H54 (cell line): ENCODE measurements at regions not wholly inside any gene's neighbourhood (a gene's known extent, or its start where the extent isn't known, plus 50 kb on each side); places are given as distances from the start of the nearest gene placed in this dataset.

Source experiments
- DNase-seq: peaks from one replicate; pipeline ENCODE4 v3.0.0; 2011; ENCODE audit warnings: low spot score, mixed read lengths; ENCODE audit not compliant: insufficient read length
- FAIRE-seq: peaks from 3 replicates; lab custom pipeline; 2011; peaks lifted over from hg19 to GRCh38; lab: Jason Lieb, UNC
- POLR2A ChIP-seq: IDR thresholded peaks from 2 replicates; pipeline ENCODE4 v1.6.1; 2011; ENCODE audit warnings: low read depth, mild to moderate bottlenecking, low read length

DNA sequence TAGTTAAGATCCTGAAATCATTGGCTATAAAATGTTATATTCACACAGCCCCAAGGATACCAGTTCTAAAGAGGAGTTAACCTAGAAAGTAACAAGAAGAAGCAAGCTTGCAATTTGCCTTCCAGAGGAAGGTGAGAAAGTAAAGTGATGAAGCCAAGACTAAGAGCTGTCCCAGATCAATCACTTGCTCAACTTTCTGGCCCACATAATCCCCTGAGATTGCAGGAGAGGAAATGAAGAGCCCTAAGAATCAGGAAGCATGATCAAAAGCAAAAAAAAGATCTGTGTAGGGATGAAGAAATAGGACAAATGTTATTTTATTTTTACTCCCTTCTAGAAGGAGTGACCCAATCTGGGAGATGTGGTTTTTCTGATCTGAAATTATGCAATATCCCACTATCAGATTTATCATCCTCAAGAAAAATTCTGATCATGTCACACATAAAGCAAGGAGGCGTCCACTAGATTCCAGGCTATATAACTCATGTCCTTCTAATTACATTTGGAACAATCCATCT, 180.3 kb upstream of the GUCY1A2 start:
- no peak for DNase-seq
- no peak for FAIRE-seq

DNA sequence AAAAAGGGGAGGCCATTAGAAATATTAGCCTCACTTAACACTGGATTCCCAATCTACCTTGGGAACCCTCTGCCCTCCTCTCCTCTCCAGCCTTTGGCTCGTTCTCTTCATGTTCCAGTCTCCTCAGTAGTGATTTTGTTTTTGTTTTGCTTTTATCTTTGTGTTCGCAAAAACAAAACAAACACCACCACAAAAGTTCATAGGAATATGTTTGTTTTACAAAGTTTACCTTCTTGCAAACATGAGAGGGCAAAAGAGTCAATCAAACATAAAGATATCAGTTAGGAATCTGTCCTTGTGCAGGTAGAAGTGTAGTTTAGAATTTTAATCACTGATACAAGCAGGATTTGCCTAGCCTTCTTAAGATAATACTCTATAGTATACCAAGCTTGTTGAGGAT, 179.7 kb upstream of the GUCY1A2 start:
- DNase-seq: no peak
- TF ChIP-seq POLR2A: no peak
- no peak for FAIRE-seq

More for the DNA sequence above, 180.3 kb upstream of the GUCY1A2 start:
- TF ChIP-seq POLR2A: no peak

DNA sequence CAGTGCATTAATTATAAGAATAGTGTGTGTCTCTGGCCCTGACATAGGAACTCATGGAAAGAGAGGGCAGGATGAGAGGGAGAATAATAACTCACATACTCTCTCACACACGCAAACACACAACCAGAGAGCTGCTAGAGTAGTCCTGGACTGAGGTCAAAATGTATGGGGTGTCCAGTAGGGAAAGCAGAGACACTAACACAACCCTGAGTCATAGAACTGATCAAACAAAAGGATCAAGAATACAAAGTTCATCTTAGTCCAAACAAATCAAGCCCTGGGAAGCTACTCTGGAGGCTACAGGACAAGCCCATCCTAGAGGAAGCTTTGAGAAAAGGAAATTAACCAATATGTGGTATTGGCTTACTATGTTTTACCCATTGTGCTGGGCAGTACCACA, 178.5 kb upstream of the GUCY1A2 start:
- no peak for TF ChIP-seq POLR2A
- DNase-seq (no peak), FAIRE-seq (no peak)

DNA sequence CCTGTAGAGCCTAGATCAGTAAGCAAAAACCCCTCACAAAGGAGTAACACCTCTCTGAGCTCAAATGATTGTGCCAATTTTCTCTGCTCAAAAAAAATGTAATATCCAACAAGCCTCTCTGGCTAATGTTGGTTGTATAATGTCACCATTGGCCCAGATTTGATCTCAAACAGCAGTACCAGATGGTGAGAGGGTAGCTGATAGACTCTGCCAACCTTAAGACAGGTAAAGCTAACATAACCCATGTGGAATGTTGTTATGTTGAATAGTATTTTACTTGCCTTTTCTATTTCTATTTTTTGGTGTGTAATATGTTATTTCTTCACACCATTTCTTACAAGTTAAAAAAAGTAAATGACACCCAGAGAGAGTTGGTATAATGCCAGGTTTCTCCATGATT, 166.7 kb upstream of the GUCY1A2 start:
- DNase-seq: no peak
- no peak for FAIRE-seq
- TF ChIP-seq POLR2A: no peak

DNA sequence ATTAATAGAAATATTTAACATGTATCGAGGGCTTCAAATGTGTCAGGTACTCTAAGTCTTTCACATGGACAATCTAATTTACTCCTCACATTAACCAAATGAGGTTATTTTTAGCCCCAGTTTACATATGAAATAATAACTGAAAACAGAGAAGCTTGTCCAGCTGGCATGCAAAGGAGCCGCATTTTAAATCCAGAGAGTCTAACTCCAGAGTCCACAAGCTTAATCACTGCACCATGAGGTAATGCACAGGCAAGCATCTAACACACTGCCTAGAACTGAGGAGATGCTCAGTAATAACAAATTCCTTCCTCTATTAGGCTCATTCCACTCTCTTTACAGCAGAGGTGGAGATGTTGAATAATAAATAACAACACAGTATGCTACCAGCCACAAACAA, 165.7 kb upstream of the GUCY1A2 start:
- DNase-seq (no peak), FAIRE-seq (no peak)
- no peak for TF ChIP-seq POLR2A

DNA sequence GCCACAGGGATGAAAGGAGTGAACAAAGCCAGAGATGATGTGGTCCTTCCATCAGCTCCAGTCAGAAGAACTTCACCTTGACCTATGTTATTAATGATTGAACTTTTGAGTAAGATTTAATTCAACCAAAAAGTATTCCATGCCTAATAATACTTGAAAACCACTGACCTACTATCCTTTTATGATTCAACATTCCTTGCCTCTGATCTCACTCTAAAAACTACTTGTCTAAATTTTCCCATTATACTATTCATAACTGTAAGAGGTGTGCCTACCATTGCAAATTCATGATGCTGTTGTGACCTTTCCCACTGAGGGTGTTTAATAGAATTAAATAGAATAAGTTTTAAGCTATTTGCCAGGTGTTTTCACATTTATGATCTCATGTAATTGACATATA, 164.7 kb upstream of the GUCY1A2 start:
- DNase-seq (no peak), FAIRE-seq (no peak)
- no peak for TF ChIP-seq POLR2A

DNA sequence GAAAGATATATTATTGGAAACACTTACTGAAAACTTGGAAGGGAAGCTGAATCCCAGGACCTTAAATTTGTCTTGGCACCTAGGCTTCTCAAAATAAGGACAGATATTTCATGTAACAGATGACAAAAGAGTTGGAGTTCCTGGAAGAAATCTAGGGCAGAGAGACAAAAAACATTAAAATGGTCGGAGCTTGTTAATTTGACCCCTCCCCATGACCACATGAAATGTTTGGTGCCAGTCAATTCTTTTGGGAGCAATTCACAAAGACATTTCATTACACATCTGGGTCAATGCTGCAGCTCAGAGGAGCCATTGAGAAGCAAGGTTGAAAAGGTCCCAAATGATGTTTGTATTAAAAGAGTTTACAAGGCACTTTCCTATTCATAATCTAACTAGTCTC, 162.0 kb upstream of the GUCY1A2 start:
- TF ChIP-seq POLR2A: no peak
- DNase-seq (no peak), FAIRE-seq (no peak)

DNA sequence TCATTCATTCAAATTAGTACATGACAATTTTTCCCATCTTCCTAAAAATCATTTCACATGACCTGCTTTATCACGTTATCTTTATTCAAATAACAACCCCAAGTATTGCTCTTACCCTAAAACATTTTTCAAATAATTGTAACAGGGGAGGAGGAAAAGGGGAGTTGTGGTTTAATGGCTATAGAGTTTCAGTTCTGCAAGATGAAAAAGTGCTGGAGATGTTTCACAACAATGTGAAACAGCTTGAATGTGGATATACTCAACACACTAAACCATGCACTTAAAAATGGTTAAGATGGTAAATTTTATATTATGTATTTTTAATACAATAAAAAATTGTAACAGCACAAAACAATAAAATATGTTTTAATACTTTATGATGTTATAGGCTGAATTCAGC, 161.6 kb upstream of the GUCY1A2 start:
- FAIRE-seq: no peak

DNA sequence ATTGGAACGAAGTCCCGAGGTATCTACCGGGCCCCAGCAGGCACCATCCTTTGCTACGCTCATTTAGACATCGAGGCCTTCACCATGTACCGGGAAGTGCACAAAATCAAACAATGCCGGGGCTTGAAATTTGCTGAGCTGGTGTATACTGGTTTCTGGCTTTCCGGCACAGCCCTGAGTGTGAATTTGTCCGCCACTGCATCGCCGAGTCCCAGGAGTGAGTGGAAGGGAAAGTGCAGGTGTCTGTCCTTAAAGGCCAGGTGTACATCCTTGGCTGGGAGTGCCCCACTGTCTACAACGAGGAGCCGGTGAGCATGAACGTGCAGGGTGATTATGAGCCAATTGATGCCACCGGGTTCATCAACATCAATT, 158.8 kb upstream of the GUCY1A2 start:
- FAIRE-seq: no peak
- no peak for TF ChIP-seq POLR2A

More for the DNA sequence above, 161.6 kb upstream of the GUCY1A2 start:
- no peak for DNase-seq
- TF ChIP-seq POLR2A: no peak

DNA sequence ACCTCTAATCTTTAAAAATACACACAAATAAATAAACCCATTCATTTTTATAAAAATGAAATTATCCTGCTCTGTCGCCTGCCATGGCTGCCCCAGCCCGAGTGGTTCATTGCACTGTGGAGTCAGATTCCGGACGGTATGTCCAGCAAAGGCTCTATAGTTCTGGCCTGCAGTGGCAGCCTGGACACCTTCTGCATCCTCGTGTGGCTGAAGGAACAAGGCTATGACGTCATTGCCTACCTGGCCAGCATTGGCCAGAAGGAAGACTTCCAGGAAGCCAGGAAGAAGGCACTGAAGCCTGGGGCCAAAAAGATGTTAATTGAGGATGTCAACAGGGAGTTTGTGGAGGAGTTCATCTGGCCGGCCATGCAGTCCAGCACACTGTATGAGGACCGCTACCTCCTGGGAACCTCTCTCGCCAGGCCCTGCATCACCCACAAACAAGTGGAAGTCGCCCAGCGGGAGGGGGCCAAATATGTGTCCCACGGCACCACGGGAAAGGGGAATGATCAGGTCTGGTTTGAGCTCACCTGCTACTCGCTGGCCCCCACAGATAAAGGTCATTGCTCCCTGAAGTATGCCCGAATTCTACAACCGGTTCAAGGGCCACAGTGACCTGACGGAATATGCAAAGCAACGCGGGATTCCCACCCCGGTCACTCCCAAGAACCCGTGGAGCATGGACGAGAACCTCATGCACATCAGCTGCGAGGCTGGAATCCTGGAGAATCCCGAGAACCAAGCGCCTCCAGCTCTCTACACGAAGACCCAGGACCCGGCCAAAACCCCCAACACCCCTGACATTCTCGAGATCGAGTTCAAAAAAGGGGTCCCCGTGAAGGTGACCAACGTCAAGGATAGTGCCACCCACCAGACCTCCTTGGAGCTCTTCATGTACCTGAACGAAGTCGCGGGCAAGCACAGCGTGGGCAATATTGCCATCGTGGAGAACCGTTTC, 158.2 kb upstream of the GUCY1A2 start:
- no peak for TF ChIP-seq POLR2A
- no peak for FAIRE-seq
- no peak for DNase-seq

More for the DNA sequence above, 158.8 kb upstream of the GUCY1A2 start:
- DNase-seq: no peak

DNA sequence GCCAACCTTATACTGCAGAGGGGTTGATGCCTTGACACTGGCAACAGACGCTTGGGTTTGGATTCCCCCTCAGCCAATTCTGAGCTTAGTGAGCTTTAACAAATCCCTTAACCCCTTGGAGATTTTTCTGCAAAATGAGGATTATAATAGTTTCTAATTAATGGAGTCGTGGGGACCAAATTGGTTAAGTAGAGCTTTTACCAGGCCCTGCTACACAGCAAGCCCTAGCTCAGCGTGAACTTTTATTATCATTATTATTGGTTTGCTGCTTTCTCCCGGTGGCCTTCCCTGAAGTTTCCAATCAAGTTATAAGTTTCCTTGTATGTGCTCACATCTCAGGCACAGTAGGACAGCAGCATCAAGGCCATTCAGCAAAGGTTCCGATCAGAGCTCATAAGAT, 156.6 kb upstream of the GUCY1A2 start:
- no peak for TF ChIP-seq POLR2A
- FAIRE-seq: no peak
- DNase-seq: no peak

DNA sequence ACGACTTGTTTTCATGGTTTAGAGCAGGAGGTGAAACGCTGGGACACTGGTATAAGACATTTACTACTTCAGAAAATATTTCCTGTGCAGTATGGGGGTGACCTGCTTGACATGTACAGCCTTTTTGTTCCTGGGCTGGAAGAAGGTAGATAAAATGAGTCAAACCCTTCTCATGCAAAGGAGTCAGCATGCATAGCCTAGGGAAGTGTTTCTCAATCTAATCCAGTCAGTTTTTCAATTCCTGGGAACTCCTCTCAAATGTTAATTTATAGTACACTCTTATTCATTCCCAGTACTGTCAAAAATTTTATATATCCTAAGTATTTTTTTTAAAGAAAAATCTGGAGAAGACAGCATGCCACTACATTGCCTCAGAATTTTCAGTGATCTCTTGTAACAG, 154.7 kb upstream of the GUCY1A2 start:
- no peak for TF ChIP-seq POLR2A
- no peak for DNase-seq
- FAIRE-seq: no peak

DNA sequence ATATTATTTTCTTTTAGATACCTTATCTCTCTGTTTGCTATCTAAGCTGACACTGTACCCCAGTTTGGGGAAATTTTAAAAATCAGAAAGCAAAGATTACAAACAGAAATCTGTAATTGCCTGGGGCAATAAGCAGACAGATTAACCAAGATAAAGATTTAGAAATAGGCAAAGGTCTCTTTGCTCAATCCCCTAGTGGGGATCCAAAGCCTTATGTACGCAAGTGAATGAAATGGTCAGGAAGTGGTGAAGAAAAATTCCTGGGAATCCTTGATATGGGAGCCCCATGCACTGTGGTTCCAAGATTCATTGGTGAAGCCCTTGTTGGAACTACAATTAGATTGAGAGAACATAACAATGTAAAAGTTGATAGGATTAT, 139.5 kb upstream of the GUCY1A2 start:
- no peak for DNase-seq
- no peak for FAIRE-seq
- no peak for TF ChIP-seq POLR2A

DNA sequence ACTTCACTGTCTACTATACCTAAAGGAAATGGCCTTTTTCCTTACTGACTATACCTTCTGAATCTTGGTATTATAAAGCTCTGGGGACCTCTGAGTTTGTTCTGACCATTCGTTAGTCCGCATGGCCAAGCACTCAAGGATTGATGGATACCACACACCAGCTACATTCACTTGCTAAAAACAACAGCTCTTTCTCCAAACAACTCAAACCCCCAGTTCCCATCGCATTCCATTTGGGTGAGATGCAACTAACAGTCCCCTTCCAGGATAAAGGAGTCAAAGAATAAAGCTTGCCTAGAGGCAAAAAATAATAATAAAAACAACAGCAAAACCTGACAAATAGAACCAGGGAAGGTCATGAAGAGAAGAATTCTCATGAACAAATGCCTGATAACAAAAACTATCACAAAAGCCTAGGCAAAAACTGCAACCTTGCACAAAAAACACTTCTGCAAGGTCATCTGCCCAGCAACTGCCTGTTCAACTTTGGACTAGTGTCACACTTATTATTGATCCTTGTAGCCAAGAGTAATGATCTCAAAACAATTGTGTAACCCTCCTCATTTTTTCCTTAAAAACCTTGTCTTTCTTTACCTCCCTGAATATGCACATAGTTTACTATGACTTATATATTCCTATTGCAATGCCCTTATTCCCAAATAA, 139.0 kb upstream of the GUCY1A2 start:
- no peak for TF ChIP-seq POLR2A
- no peak for FAIRE-seq
- DNase-seq: no peak
